HS-27A (cell line): ENCODE measurements at regions not wholly inside any gene's neighbourhood (a gene's known extent, or its start where the extent isn't known, plus 50 kb on each side); places are given as distances from the start of the nearest gene placed in this dataset.

Experiments used
- DNase-seq: peaks from one replicate; pipeline ENCODE4 v3.0.0-alpha.2; 2012; ENCODE audit warnings: low read depth, missing footprints

DNA sequence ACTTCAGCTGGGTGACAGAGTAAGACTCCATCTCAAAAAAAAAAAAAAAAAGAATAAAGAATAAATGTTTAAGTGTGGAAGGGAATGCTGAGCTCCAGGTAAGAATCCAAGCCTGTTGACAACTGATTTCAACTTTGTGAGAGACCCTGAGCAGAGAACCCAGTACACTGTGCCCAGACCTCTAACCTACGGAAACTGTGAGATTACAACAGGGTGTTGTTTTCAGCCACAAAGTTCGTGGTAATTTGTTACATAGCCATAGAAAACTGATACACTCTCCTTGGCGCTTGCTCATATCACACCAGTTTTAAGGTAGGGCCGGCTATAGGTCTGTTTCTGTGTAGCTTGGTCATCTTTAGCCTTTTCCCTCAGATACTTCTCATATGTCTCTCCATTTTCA lies 98.4 kb upstream of the PAPOLG start:
- no peak for DNase-seq

DNA sequence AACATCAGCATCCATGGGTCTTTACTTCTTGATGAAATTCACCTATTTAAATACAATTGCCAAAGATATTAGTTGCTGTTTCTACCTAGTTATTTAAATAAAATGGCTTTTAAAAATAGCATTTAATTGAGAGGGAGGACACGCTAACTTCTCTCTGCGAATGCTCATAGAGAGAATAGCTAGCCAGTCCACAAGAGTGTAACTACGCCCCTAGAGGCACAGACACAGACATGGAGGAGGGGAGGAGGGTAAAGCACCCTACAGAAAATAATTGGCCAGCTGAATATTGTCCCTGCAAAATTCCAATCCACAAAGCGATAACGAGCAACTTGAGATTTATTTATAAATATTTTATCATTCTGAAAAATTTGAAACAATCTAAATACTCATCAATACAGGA lies 97.0 kb upstream of the PAPOLG start:
- no peak for DNase-seq

DNA sequence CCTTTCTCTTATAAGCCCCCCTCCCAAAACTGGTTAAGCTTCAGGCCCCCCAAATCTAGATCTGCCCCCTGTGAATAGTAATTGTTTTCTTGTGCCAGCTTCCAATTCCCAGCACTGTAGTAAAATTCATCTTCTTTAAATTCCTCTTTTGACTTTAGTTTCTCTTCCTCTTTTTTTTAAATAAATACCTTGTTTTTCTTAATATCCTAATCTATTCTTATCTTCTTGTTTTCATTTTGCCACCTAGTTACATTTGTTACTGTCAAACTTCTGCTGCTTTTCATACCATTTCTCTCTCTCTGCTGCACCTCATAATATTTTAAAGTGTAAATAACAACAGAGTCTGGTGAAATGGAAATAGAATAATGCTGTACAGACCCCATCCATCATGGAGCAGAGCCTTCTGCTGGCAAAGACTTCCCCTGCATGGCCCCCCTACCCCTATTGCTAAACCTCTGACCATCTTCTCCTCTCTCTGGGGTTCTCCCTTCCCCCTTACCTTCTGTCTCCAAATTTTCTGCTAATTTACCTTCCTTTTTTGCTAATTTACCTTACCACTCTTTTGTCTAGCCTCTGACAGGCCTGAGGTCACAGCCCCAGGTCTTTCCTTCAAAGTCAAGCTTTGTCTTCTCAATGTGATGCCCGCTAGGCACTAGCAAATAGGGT lies 94.9 kb upstream of the PAPOLG start:
- no peak for DNase-seq

DNA sequence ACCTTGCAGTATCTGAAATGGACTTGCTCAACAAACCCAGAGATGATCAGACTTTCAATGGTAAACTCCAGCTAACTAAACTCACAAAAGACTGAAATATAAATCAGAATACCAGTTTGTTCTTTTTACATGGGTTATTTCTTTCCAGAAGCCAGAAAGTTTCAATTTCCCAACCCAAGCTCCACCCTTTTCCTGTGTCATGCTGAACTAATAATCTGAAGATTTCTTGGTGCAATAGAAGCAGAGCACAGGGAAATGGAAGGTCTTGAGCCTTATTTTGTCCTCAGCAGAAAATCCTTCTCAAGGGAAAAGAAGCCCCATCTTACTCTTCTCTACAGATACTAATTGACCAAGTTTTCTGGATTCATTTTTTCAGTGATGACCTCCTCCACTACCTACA lies 93.3 kb upstream of the PAPOLG start:
- no peak for DNase-seq

GRCh38 chr2:60671966-60672365 lies 84.1 kb upstream of the PAPOLG start:
- no peak for DNase-seq

GRCh38 chr2:60674524-60675165 lies 81.4 kb upstream of the PAPOLG start:
- peak; percentile 12 for DNase-seq

DNA sequence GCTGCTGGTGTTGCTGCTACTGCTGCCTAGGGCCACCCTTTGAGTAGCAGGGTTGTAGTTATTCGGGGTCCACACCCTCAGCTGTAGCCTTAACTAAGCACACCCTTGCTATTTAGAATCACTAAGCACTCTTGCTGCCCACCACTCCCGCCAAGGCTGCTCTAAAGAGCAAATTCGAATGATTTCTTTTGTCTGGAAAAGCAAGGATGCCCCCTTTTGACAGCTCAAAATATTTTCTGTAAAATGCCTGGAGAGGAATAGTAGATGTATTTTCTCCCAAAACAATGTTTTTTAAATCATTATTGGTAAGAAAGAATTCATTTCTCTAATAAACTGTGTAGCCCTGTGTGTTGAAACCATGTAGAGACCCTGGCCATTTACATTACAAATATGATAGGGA lies 80.8 kb upstream of the PAPOLG start:
- no peak for DNase-seq

- no peak for DNase-seq
These were observed 79.2 kb upstream of the PAPOLG start for GRCh38 chr2:60676706-60677330.

DNA sequence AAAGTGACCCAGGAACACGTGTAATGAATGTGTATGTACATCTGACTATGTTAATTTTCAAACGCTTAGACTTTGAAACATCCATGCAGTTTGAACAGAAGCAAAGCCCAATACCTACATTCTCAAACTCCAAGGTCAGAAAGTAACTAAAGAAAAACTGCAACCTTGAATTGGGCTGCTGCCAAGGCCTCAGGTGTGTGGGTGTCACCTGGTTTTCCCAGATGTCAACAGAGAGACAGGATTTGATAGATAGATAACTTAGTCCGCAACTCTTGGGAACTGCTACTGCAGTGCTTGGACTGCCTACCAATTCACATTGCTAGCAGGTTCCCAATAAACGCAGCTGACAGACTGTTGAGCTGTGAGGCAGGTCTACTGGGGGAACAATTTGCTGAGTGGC lies 78.7 kb upstream of the PAPOLG start:
- DNase-seq = no peak

GRCh38 chr2:60678551-60678950 lies 77.5 kb upstream of the PAPOLG start:
- DNase-seq = no peak

DNA sequence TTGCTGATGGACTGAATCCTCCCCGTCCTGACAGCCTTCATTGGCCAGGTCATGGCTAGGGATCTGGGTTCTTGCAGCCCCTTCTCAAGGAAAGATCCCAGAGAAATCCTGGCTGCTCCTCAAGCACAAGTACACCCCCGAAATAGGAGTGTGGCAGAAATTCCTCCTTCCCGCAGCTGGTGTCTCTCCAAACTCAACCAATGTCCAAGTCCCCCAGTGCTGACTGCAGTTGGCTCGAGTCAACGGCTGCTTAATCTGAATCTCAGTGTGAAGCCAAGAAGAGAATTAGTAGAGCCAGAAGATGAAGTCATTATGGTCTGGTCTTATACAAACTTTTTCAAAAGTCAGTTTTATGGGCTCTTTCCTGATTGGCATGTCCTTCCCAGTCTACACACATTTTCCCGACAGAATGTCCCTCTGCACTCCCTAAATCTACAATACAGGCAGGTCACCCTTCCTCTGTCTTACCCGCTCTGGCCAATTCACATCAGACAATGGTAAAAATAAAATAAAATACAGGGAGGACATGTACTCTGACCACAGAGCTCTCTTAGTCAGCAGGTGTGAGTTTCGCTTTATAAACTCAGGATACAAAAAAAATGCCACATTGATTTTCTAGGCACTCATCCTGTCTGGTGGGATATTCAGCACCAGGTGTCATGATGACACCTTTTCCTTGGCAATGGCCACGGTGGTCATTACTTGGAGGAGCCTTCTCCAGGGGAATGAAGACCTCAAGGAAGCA lies 76.9 kb upstream of the PAPOLG start:
- no peak for DNase-seq

DNA sequence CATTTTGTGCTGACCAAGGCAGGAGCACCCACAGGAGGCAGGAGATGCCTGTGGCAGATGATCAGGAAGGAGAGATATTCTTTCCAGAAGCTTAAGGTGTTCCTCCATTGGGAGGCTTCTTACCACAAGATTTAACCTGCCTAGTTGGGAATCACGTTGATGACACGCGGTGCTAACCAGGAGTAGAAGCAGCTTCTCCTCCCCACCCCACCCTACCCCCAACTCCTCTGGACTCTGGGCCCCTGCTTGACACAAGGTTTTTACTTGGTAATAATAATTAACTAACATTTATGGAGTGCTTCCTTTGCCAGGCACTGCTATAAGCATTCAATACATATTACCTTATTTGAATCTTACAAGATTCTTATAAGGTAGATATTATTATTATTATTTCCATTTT lies 62.5 kb upstream of the PAPOLG start:
- no peak for DNase-seq

GRCh38 chr2:60695793-60696192 lies 60.3 kb upstream of the PAPOLG start:
- no peak for DNase-seq

DNA sequence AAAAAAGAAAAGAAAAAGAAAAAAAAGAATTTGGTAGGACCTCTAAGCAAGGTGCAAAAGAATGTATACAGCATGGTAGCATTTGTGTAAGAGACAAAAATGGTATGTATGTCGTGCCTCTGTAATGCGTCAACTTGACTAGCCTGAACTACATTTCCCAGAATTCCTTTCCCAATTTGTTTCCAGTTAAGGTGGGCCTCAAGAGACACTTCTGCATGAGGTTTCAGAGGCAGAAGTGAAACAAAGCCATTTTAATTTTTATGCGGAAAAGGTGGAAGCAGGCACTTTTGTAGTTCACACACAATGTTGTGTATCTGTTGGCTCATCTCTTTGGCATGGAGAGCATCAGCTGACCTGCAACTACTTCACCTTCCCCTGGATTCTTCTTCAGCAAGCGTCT lies 56.5 kb upstream of the PAPOLG start:
- DNase-seq = no peak

DNA sequence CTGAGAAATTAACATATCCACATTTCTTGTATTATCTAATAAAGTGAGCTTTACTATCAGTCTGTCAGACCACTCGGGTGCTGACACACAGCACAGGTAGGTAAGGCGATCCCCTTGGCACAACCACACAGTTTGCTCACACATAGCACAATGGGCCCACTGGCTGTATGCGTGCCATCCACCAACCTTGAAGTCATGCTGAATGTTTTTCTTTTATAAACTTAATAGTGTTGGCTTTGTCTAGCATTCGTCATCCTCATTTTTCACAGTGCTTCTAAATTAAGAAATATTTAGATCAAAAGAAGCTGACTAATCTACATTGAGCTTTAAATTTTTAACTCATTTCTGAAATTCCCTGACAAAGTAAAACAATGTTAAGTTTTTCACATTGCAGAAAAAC lies 50.0 kb upstream of the PAPOLG start:
- DNase-seq = no peak
